SK-N-SH treated with all-trans-retinoic acid at 6 μM for 48 hours (cell line): ENCODE measurements at regions not wholly inside any gene's neighbourhood (a gene's known extent, or its start where the extent isn't known, plus 50 kb on each side); places are given as distances from the start of the nearest gene placed in this dataset.

ENCODE experiments used
- ATAC-seq: fragments of 200-7000 bp; cut with Tn5 transposase; 3 replicates; pipeline ENCODE4 v1.9.1; 2020; ENCODE audit warnings: mild to moderate bottlenecking, moderate library complexity
- ARNTL ChIP-seq: fragments of 450-650 bp; formaldehyde crosslinking; IDR thresholded peaks from 2 replicates; pipeline ENCODE4 v1.5.0; 2020; ENCODE audit warnings: low read depth, mild to moderate bottlenecking, moderate library complexity, borderline replicate concordance
- BACH2 ChIP-seq: fragments of 250-450 bp; sonication (Bioruptor Pico); IDR thresholded peaks from 2 replicates; pipeline ENCODE4 v1.9.0; 2021; ENCODE audit warnings: mild to moderate bottlenecking, borderline replicate concordance
- CREB5 ChIP-seq: fragments of 250-450 bp; sonication (Bioruptor Pico); IDR thresholded peaks from 2 replicates; pipeline ENCODE4 v1.5.1; 2020; ENCODE audit warnings: low read depth, mild to moderate bottlenecking, moderate library complexity
- CSDC2 ChIP-seq: fragments of 250-450 bp; sonication (Bioruptor Pico); IDR thresholded peaks from 2 replicates; pipeline ENCODE4 v1.5.0; 2020; ENCODE audit warnings: mild to moderate bottlenecking, moderate library complexity
- CSRNP3 ChIP-seq: fragments of 250-450 bp; sonication (Bioruptor Pico); IDR thresholded peaks from 2 replicates; pipeline ENCODE4 v1.5.1; 2021; ENCODE audit warnings: mild to moderate bottlenecking, moderate library complexity
- ESRRG ChIP-seq: fragments of 250-450 bp; sonication (Bioruptor Pico); IDR thresholded peaks from 2 replicates; pipeline ENCODE4 v1.6.1; 2021; ENCODE audit warnings: mild to moderate bottlenecking
- GLIS3 ChIP-seq: fragments of 250-450 bp; sonication (Bioruptor Pico); IDR thresholded peaks from 2 replicates; pipeline ENCODE4 v1.5.0; 2020; ENCODE audit warnings: mild to moderate bottlenecking, moderate library complexity
- ISL1 ChIP-seq: fragments of 250-450 bp; sonication (Bioruptor Pico); IDR thresholded peaks from 2 replicates; pipeline ENCODE4 v2.1.2; 2022; ENCODE audit warnings: mild to moderate bottlenecking, moderate library complexity
- OSR1 ChIP-seq: fragments of 250-450 bp; sonication (Bioruptor Pico); IDR thresholded peaks from 2 replicates; pipeline ENCODE4 v1.8.0; 2022; ENCODE audit warnings: moderate library complexity, mild to moderate bottlenecking, inconsistent platforms
- PATZ1 ChIP-seq: fragments of 250-450 bp; sonication (Bioruptor Pico); IDR thresholded peaks from 2 replicates; pipeline ENCODE4 v1.8.0; 2020; ENCODE audit warnings: mild to moderate bottlenecking, moderate library complexity, borderline replicate concordance
- POU6F1 ChIP-seq: fragments of 250-450 bp; sonication (Bioruptor Pico); IDR thresholded peaks from 2 replicates; pipeline ENCODE4 v1.8.0; 2021; ENCODE audit warnings: low read depth, mild to moderate bottlenecking, moderate library complexity, borderline replicate concordance
- PPARA ChIP-seq: fragments of 250-450 bp; sonication (Bioruptor Pico); IDR thresholded peaks from 2 replicates; pipeline ENCODE4 v1.5.0; 2020; ENCODE audit warnings: mild to moderate bottlenecking, borderline replicate concordance
- RARB ChIP-seq: fragments of 250-450 bp; sonication (Bioruptor Pico); IDR thresholded peaks from 2 replicates; pipeline ENCODE4 v1.8.0; 2021; ENCODE audit warnings: mild to moderate bottlenecking, moderate library complexity
- SNAI2 ChIP-seq: fragments of 250-450 bp; sonication (Bioruptor Pico); IDR thresholded peaks from 2 replicates; pipeline ENCODE4 v1.5.0; 2020; ENCODE audit warnings: mild to moderate bottlenecking, moderate library complexity
- TCF4 ChIP-seq: fragments of 250-450 bp; sonication (Bioruptor Pico); IDR thresholded peaks from 2 replicates; pipeline ENCODE4 v1.8.0; 2021; ENCODE audit warnings: mild to moderate bottlenecking, moderate library complexity, borderline replicate concordance
- TOX ChIP-seq: fragments of 250-450 bp; sonication (Bioruptor Pico); IDR thresholded peaks from 2 replicates; pipeline ENCODE4 v1.8.0; 2021; ENCODE audit warnings: mild to moderate bottlenecking, moderate library complexity, borderline replicate concordance
- ZC3H10 ChIP-seq: fragments of 250-450 bp; sonication (Bioruptor Pico); IDR thresholded peaks from 2 replicates; pipeline ENCODE4 v1.5.1; 2021; ENCODE audit warnings: mild to moderate bottlenecking, moderate library complexity
- ZFP3 ChIP-seq: fragments of 250-450 bp; sonication (Bioruptor Pico); IDR thresholded peaks from 2 replicates; pipeline ENCODE4 v1.5.0; 2020; ENCODE audit warnings: mild to moderate bottlenecking, moderate library complexity
- ZFP30 ChIP-seq: fragments of 450-650 bp; formaldehyde crosslinking; IDR thresholded peaks from 2 replicates; pipeline ENCODE4 v1.5.0; 2022; ENCODE audit warnings: mild to moderate bottlenecking, moderate library complexity
- ZNF565 ChIP-seq: fragments of 450-650 bp; formaldehyde crosslinking; conservative IDR thresholded peaks from 2 replicates; pipeline ENCODE4 v1.5.0; 2020; ENCODE audit warnings: low read depth, mild to moderate bottlenecking, moderate library complexity
- ZNF70 ChIP-seq: fragments of 450-650 bp; formaldehyde crosslinking; IDR thresholded peaks from 2 replicates; pipeline ENCODE4 v1.5.0; 2020; ENCODE audit warnings: mild to moderate bottlenecking, moderate library complexity
- ZNF8 ChIP-seq: fragments of 450-650 bp; formaldehyde crosslinking; IDR thresholded peaks from 2 replicates; pipeline ENCODE4 v1.5.0; 2020; ENCODE audit warnings: mild to moderate bottlenecking, moderate library complexity
- TF ChIP-seq, protein P1 (sequence below): fragments of 250-450 bp; sonication (Bioruptor Pico); IDR thresholded peaks from 2 replicates; pipeline ENCODE4 v1.5.0; 2020; ENCODE audit warnings: mild to moderate bottlenecking, moderate library complexity

DNA sequence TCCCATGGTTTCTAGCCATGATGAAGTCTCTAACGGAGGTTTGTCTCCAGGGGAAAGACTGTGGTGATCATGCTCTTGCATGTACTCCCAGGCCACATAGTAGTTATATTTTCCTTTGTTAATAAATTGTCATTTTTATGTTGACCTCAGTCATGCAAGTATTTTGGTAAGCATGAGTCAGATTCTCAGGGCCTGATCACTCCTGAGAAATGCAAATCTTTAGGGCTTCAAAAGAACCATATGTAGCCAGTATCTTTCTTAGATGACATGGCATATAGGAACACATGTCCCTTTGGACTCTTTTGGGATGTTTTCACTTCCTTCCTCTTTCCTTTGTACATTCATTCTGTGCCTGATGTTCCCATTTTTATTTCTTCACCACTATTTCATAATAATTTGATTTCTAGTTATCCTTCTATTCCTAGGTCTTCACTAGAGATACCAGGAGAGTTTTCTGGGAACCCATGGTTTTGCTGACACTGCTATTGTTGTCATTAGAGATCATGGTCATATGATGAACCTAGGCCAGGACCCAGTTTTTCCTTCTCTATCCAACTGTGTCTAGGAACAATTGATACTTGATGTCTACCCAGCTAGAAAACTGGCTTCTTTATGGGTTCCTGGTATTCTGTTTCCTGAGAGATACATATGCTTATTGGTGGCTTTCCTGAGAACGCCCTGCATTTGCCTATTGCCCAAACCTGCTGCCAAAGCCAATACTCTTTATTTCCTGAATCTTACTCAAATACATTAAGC lies 248.1 kb upstream of the NREP start:
- no peak for TF ChIP-seq OSR1 (CRISPR knock-in tag)
- no peak for TF ChIP-seq ARNTL (CRISPR knock-in tag)
- no peak for TF ChIP-seq CSRNP3
- TF ChIP-seq RARB (CRISPR knock-in tag), result no peak
- no peak for TF ChIP-seq CSDC2 (CRISPR knock-in tag)
- TF ChIP-seq ZNF565 (CRISPR knock-in tag), result no peak
- no peak for TF ChIP-seq PATZ1
- TF ChIP-seq PPARA (CRISPR knock-in tag), result no peak
- no peak for TF ChIP-seq ISL1 (CRISPR knock-in tag)
- peak; percentile 44 for ATAC-seq

DNA sequence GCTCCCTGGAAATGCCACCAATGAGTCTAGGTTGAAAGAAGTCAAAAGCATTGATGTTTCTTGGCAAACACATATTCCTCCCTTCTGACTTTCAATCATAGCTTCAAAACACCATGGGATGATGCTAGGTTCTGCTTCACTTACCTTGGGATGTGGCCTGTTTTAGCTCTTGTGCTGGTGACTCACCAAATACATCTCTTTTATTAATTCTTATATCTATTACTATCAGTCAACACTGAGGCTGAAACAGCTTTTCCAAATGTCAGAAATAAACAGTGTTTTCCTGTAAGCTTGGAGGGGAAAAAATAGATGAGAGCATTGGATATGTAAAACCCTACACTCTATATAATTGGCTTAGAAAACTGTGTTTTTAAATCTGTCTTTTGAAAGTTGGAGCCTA lies 245.4 kb upstream of the NREP start:
- peak; percentile 45; the same call in 2 of the 3 replicates for ATAC-seq
- peak; percentile 48; the same call in 1 of the 2 replicates for TF ChIP-seq TOX (CRISPR knock-in tag)
- no peak for TF ChIP-seq ZFP3 (CRISPR knock-in tag)
- no peak for TF ChIP-seq ESRRG (CRISPR knock-in tag)
- TF ChIP-seq TCF4, result no peak
- no peak for TF ChIP-seq ZNF8
- peak; percentile 66; the same call in 1 of the 2 replicates for TF ChIP-seq ZC3H10
- TF ChIP-seq PATZ1, result no peak
- no peak for TF ChIP-seq CSRNP3
- TF ChIP-seq, protein P1, sequence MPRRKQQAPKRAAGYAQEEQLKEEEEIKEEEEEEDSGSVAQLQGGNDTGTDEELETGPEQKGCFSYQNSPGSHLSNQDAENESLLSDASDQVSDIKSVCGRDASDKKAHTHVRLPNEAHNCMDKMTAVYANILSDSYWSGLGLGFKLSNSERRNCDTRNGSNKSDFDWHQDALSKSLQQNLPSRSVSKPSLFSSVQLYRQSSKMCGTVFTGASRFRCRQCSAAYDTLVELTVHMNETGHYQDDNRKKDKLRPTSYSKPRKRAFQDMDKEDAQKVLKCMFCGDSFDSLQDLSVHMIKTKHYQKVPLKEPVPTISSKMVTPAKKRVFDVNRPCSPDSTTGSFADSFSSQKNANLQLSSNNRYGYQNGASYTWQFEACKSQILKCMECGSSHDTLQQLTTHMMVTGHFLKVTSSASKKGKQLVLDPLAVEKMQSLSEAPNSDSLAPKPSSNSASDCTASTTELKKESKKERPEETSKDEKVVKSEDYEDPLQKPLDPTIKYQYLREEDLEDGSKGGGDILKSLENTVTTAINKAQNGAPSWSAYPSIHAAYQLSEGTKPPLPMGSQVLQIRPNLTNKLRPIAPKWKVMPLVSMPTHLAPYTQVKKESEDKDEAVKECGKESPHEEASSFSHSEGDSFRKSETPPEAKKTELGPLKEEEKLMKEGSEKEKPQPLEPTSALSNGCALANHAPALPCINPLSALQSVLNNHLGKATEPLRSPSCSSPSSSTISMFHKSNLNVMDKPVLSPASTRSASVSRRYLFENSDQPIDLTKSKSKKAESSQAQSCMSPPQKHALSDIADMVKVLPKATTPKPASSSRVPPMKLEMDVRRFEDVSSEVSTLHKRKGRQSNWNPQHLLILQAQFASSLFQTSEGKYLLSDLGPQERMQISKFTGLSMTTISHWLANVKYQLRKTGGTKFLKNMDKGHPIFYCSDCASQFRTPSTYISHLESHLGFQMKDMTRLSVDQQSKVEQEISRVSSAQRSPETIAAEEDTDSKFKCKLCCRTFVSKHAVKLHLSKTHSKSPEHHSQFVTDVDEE (CRISPR knock-in tag), result no peak
- TF ChIP-seq ISL1 (CRISPR knock-in tag), result peak; percentile 43
- TF ChIP-seq OSR1 (CRISPR knock-in tag), result no peak
- no peak for TF ChIP-seq RARB (CRISPR knock-in tag)
- no peak for TF ChIP-seq ZFP30 (CRISPR knock-in tag)
- no peak for TF ChIP-seq POU6F1
- no peak for TF ChIP-seq CSDC2 (CRISPR knock-in tag)
- TF ChIP-seq ZNF70 (CRISPR knock-in tag), result no peak
- TF ChIP-seq SNAI2 (CRISPR knock-in tag), result no peak
- TF ChIP-seq BACH2 (CRISPR knock-in tag), result no peak
- TF ChIP-seq ARNTL (CRISPR knock-in tag), result no peak
- no peak for TF ChIP-seq CREB5 (CRISPR knock-in tag)
- TF ChIP-seq GLIS3 (CRISPR knock-in tag), result no peak
- no peak for TF ChIP-seq PPARA (CRISPR knock-in tag)
- TF ChIP-seq ZNF565 (CRISPR knock-in tag), result no peak
